Left ventricle myocardium superior (tissue), 1 donor: ENCODE measurements at regions not wholly inside any gene's neighbourhood (a gene's known extent, or its start where the extent isn't known, plus 50 kb on each side); places are given as distances from the start of the nearest gene placed in this dataset.
"Not testable (repeated sequence)": the region's sequence is repeated elsewhere in the genome, so short reads cannot be mapped to it uniquely, and the experiment has no call there.

Experiments used
- ATAC-seq: fragments of 200-7000 bp; cut with Tn5 transposase; one replicate; pipeline ENCODE4 v1.9.1; 2020; ENCODE audit warnings: mild to moderate bottlenecking, moderate library complexity
- DNase-seq: peaks from one replicate; pipeline ENCODE4 v3.0.0-alpha.2; 2020
- intact Hi-C: fragments of 100-400 bp; cut with micrococcal nuclease; formaldehyde crosslinking; loops from one replicate; pipeline ENCODE4 v1.11.0; 2022
- donor health status: DM: no; HTN: yes; CAD: no; lungs with severe emphysema.

GRCh38 chr15:20100604-20101270, 440.9 kb downstream of the GOLGA6L6 start:
- intact Hi-C loops, result not testable (repeated sequence)

GRCh38 chr15:20095699-20096303, 445.8 kb downstream of the GOLGA6L6 start:
- ATAC-seq, intact Hi-C loops, DNase-seq: not testable (repeated sequence)

More at GRCh38 chr15:20100604-20101270, 440.9 kb downstream of the GOLGA6L6 start:
- DNase-seq, result not testable (repeated sequence)
- peak; percentile 82 for ATAC-seq

- ATAC-seq, intact Hi-C loops, DNase-seq: not testable (repeated sequence)
Measured at GRCh38 chr15:20089541-20089940, 452.1 kb downstream of the GOLGA6L6 start.

GRCh38 chr15:20084026-20084425, 457.6 kb downstream of the GOLGA6L6 start:
- intact Hi-C loops, DNase-seq: not testable (repeated sequence)
- ATAC-seq, result peak; percentile 52

GRCh38 chr15:20074082-20074481, 467.5 kb downstream of the GOLGA6L6 start:
- intact Hi-C loops, ATAC-seq: not testable (repeated sequence)
- peak; percentile 22 for DNase-seq

- peak; percentile 21 for DNase-seq
- intact Hi-C loops, ATAC-seq: not testable (repeated sequence)
Measured at GRCh38 chr15:20069043-20069442, 472.6 kb downstream of the GOLGA6L6 start.

GRCh38 chr15:20066173-20066572, 475.4 kb downstream of the GOLGA6L6 start:
- intact Hi-C loops, ATAC-seq, DNase-seq: not testable (repeated sequence)

GRCh38 chr15:20065508-20065907, 476.1 kb downstream of the GOLGA6L6 start:
- peak; percentile 7 for DNase-seq
- not testable (repeated sequence) for ATAC-seq

GRCh38 chr15:20063167-20063566, 478.4 kb downstream of the GOLGA6L6 start:
- DNase-seq, intact Hi-C loops, ATAC-seq: not testable (repeated sequence)

More at GRCh38 chr15:20065508-20065907, 476.1 kb downstream of the GOLGA6L6 start:
- intact Hi-C loops, result not testable (repeated sequence)

- intact Hi-C loops, ATAC-seq: not testable (repeated sequence)
- peak; percentile 11 for DNase-seq
Measured at GRCh38 chr15:20060838-20061237, 480.8 kb downstream of the GOLGA6L6 start.

- intact Hi-C loops, ATAC-seq: not testable (repeated sequence)
- peak; percentile 12 for DNase-seq
Measured at GRCh38 chr15:20056871-20057270, 484.7 kb downstream of the GOLGA6L6 start.

GRCh38 chr15:20055921-20056320, 485.7 kb downstream of the GOLGA6L6 start:
- intact Hi-C loops, ATAC-seq: not testable (repeated sequence)
- peak; percentile 11 for DNase-seq

- DNase-seq, result peak; percentile 20
- intact Hi-C loops, ATAC-seq: not testable (repeated sequence)
Measured at GRCh38 chr15:20048189-20048588, 493.4 kb downstream of the GOLGA6L6 start.

GRCh38 chr15:20045165-20045564, 496.4 kb downstream of the GOLGA6L6 start:
- DNase-seq, intact Hi-C loops, ATAC-seq: not testable (repeated sequence)

- ATAC-seq, DNase-seq, intact Hi-C loops: not testable (repeated sequence)
Measured at GRCh38 chr15:20040691-20041090, 500.9 kb downstream of the GOLGA6L6 start.

- intact Hi-C loops, DNase-seq: not testable (repeated sequence)
- ATAC-seq, result peak; percentile 26
Measured at GRCh38 chr15:20025040-20025439, 516.6 kb downstream of the GOLGA6L6 start.

GRCh38 chr15:20022349-20022748, 519.3 kb downstream of the GOLGA6L6 start:
- intact Hi-C loops, DNase-seq, ATAC-seq: not testable (repeated sequence)

- ATAC-seq, result peak; percentile 77
- intact Hi-C loops, DNase-seq: not testable (repeated sequence)
Measured at GRCh38 chr15:20021351-20021750, 520.2 kb downstream of the GOLGA6L6 start.

GRCh38 chr15:20020588-20020987, 521.0 kb downstream of the GOLGA6L6 start:
- peak; percentile 9 for DNase-seq
- ATAC-seq, intact Hi-C loops: not testable (repeated sequence)

GRCh38 chr15:20019758-20020157, 521.8 kb downstream of the GOLGA6L6 start:
- DNase-seq, intact Hi-C loops, ATAC-seq: not testable (repeated sequence)
